K562 (cell line): ENCODE measurements at regions not wholly inside any gene's neighbourhood (a gene's known extent, or its start where the extent isn't known, plus 50 kb on each side); places are given as distances from the start of the nearest gene placed in this dataset.

Experiments used
- HDAC8 ChIP-seq: fragments of 450-650 bp; IDR thresholded peaks from 2 replicates; pipeline ENCODE4 v1.6.1; 2016; ENCODE audit warnings: mild to moderate bottlenecking, missing genetic modification characterization, moderate library complexity, missing compliant biosample characterization
- XRCC3 ChIP-seq: fragments of 450-650 bp; IDR thresholded peaks from 2 replicates; pipeline ENCODE4 v1.6.1; 2017; ENCODE audit warnings: mild to moderate bottlenecking, moderate library complexity
- ZNF318 ChIP-seq, 2 experiments: fragments of 450-650 bp; IDR thresholded peaks; 2 replicates each; pipeline ENCODE4 v1.6.1; 2016; ENCODE audit warnings: mild to moderate bottlenecking in 2 of 2, borderline replicate concordance in 1 of 2, low read depth in 1 of 2, moderate library complexity in 1 of 2

GRCh38 chr2:240290432-240291336 lies 144.8 kb upstream of the GPC1 start (continued):
- TF ChIP-seq ZNF318 (IDR thresholded peaks at IDR 0.05; ENCODE audit: borderline replicate concordance in 1 of 2, low read depth in 1 of 2): no peak
- no peak for TF ChIP-seq HDAC8 (tag)
- no peak for TF ChIP-seq XRCC3
